GM06990 (cell line): ENCODE measurements at regions not wholly inside any gene's neighbourhood (a gene's known extent, or its start where the extent isn't known, plus 50 kb on each side); places are given as distances from the start of the nearest gene placed in this dataset.

Source experiments
- DNase-seq: peaks from one replicate; pipeline ENCODE4 v3.0.0-alpha.2; 2011; ENCODE audit not compliant: insufficient read length; ENCODE audit errors: extremely low read depth
- H3K27me3 ChIP-seq: replicated peaks from 2 replicates; pipeline ENCODE4 v1.6.0; 2011; ENCODE audit warnings: low read length; ENCODE audit not compliant: control insufficient read depth, insufficient read depth
- H3K36me3 ChIP-seq: 2 replicates; pipeline ENCODE4 v1.5.1; 2011; ENCODE audit warnings: low read length; ENCODE audit not compliant: control insufficient read depth, insufficient read depth
- H3K4me3 ChIP-seq: replicated peaks from 2 replicates; pipeline ENCODE4 v1.5.1; 2011; ENCODE audit warnings: low read depth, mild to moderate bottlenecking, control low read depth, low read length
- CTCF ChIP-seq: IDR thresholded peaks from 2 replicates; pipeline ENCODE4 v1.5.1; 2011; ENCODE audit warnings: low read length, control low read depth, mild to moderate bottlenecking, inconsistent platforms; ENCODE audit not compliant: insufficient read depth, poor library complexity, severe bottlenecking

GRCh38 chr21:43277481-43278351 is 108.9 kb downstream of the CRYAA start:
- Histone ChIP-seq H3K4me3 (no peak overlapping the region), H3K36me3 (no peaks in the 10 kb centered on the region), H3K27me3 (no peaks in the 10 kb centered on the region; the same call in 1 of the 2 replicates)
- no peak for DNase-seq
- TF ChIP-seq CTCF, result no peak

- no peak for DNase-seq
- no peak for TF ChIP-seq CTCF
- Histone ChIP-seq H3K36me3 (no peaks in the 10 kb centered on the region), H3K27me3 (no peaks in the 10 kb centered on the region; the same call in 1 of the 2 replicates), H3K4me3 (no peak overlapping the region)
These were observed 108.0 kb downstream of the CRYAA start for GRCh38 chr21:43276811-43277210.

GRCh38 chr21:43275421-43276211 is 106.8 kb downstream of the CRYAA start:
- no peak for DNase-seq
- no peak for TF ChIP-seq CTCF
- Histone ChIP-seq H3K4me3 (no peak overlapping the region), H3K36me3 (no peaks in the 10 kb centered on the region), H3K27me3 (no peaks in the 10 kb centered on the region; the same call in 1 of the 2 replicates)

GRCh38 chr21:43274946-43275310 is 106.1 kb downstream of the CRYAA start:
- DNase-seq, result no peak
- Histone ChIP-seq H3K4me3 (no peak overlapping the region), H3K36me3 (no peaks in the 10 kb centered on the region), H3K27me3 (no peaks in the 10 kb centered on the region; the same call in none of the 2 replicates)
- TF ChIP-seq CTCF, result no peak

GRCh38 chr21:43274022-43274945 is 105.5 kb downstream of the CRYAA start:
- Histone ChIP-seq H3K4me3 (no peak overlapping the region), H3K36me3 (no peaks in the 10 kb centered on the region), H3K27me3 (no peaks in the 10 kb centered on the region; the same call in none of the 2 replicates)
- no peak for DNase-seq
- TF ChIP-seq CTCF, result no peak
